NCI-H226 (cell line): ENCODE measurements at regions not wholly inside any gene's neighbourhood (a gene's known extent, or its start where the extent isn't known, plus 50 kb on each side); places are given as distances from the start of the nearest gene placed in this dataset.

Experiments
- DNase-seq: peaks from one replicate; pipeline ENCODE4 v3.0.0-alpha.2; 2015

GRCh38 chr5:117252566-117252965, 677.9 kb upstream of the SEMA6A start:
- no peak for DNase-seq

GRCh38 chr5:117249086-117249815, 674.6 kb upstream of the SEMA6A start:
- DNase-seq: no peak

GRCh38 chr5:117246424-117246823, 671.8 kb upstream of the SEMA6A start:
- no peak for DNase-seq

GRCh38 chr5:117245130-117245529, 670.5 kb upstream of the SEMA6A start:
- DNase-seq: no peak

- no peak for DNase-seq
Measured at GRCh38 chr5:117242028-117242427, 667.4 kb upstream of the SEMA6A start.

GRCh38 chr5:117236941-117237340, 662.3 kb upstream of the SEMA6A start:
- DNase-seq: no peak

GRCh38 chr5:117235786-117236185, 661.2 kb upstream of the SEMA6A start:
- no peak for DNase-seq

GRCh38 chr5:117230375-117230774, 655.8 kb upstream of the SEMA6A start:
- DNase-seq: no peak

- DNase-seq: no peak
Measured at GRCh38 chr5:117220730-117221129, 646.1 kb upstream of the SEMA6A start.

- DNase-seq: no peak
Measured at GRCh38 chr5:117218789-117219188, 644.2 kb upstream of the SEMA6A start.

- no peak for DNase-seq
Measured at GRCh38 chr5:117212866-117213265, 638.2 kb upstream of the SEMA6A start.

- no peak for DNase-seq
Measured at GRCh38 chr5:117210796-117211195, 636.2 kb upstream of the SEMA6A start.

GRCh38 chr5:117209479-117209878, 634.9 kb upstream of the SEMA6A start:
- no peak for DNase-seq

- DNase-seq: no peak
Measured at GRCh38 chr5:117207088-117207668, 632.6 kb upstream of the SEMA6A start.

- DNase-seq: no peak
Measured at GRCh38 chr5:117205894-117206293, 631.3 kb upstream of the SEMA6A start.

GRCh38 chr5:117204926-117205869, 630.6 kb upstream of the SEMA6A start:
- no peak for DNase-seq

- no peak for DNase-seq
Measured at GRCh38 chr5:117204404-117204803, 629.8 kb upstream of the SEMA6A start.

- no peak for DNase-seq
Measured at GRCh38 chr5:117203584-117203983, 629.0 kb upstream of the SEMA6A start.

GRCh38 chr5:117201001-117201400, 626.4 kb upstream of the SEMA6A start:
- no peak for DNase-seq

- no peak for DNase-seq
Measured at GRCh38 chr5:117195076-117195475, 620.5 kb upstream of the SEMA6A start.

- DNase-seq: no peak
Measured at GRCh38 chr5:117191251-117191650, 616.6 kb upstream of the SEMA6A start.

GRCh38 chr5:117189784-117190183, 615.2 kb upstream of the SEMA6A start:
- no peak for DNase-seq

- no peak for DNase-seq
Measured at GRCh38 chr5:117188211-117188610, 613.6 kb upstream of the SEMA6A start.

- DNase-seq: no peak
Measured at GRCh38 chr5:117186751-117187150, 612.1 kb upstream of the SEMA6A start.
